ENCODE measurements at regions not wholly inside any gene's neighbourhood (a gene's known extent, or its start where the extent isn't known, plus 50 kb on each side); places are given as distances from the start of the nearest gene placed in this dataset.

DNA sequence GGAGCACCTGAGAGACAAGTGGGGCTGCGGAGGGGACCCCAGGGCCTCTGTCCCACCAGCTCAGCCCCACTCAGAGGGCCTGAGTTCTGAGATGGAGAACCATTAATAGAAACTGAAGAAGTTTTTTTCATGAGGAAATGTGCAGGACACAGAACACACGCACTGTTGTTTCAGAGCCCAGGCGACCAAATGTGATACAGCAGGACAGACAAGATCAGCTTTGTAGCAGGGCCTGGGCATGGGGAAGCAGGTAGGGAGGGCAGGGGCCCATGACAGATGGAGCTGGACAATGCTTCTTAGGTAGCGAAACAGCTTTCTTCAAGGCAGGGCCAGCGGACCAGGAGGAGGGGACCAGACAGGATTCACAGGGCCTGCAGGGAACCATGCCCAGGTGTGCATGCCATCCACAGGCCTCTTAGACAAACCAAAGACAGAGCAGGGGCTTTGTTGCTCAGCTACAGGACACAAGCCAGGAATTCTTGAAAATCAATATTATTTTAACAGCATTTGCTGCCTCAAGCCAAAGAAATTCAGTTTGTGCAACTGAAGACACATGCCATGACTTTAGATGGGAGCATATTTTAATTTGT, 252.8 kb upstream of the GYPC start:
- no peak for DNase-seq (ENCODE audit: low read depth)

DNA sequence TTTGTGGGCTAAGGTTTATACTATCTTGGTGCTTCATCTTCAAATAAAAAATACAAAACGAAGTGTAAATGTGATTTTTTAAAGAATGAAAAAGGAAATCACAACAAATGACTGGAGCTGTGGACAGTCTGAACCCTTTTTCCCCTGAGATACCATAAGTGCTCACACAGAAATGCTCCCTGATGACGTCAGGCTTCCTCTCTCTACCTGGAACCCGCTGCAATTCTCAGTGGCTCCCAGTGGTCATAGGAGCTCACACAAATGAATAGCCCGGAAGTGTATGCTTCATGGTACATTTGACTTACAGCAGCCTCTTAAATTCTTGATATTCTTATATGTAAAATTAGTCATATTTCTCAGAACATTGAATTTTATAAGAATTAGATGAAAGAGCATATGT, 249.7 kb upstream of the GYPC start:
- DNase-seq (ENCODE audit: low read depth) = no peak

DNA sequence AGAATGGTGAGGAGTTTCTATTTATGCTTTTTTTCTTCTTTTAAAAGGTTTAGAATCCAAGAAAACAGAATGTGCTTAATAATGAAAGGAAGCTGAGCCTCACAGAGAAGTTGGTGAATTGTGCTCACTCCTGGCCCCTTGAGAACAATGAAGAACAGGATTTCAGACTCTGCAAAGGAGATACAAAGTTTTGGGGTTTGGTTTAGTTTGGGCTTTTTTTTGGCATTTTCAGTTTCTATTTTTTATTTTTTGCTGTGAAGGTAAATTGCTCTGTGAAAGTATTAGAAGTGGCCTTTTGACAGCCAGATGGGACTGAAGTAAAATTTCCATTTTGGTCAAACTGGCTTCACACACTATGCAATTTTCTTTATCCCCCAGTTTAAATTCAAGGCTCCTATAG, 247.3 kb upstream of the GYPC start:
- no peak for DNase-seq (ENCODE audit: low read depth)

DNA sequence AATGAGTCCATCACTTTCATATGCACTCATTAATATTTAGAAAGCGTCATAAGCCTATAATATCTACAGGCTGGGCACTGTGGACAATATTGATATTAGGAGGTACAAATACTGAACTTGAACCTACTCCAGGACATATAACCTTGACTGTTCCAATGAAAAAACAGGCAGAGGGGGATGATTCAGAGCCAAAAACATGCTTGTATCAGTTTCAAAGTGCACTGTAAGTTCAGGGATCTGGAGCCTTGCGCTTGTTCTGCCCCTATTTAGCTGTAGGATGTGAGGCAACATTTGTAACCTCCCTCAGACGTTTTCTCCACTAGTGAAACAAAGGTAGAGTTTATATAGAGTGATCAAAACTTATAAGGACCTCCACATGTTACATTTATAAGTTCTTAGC, 246.1 kb upstream of the GYPC start:
- no peak for DNase-seq (ENCODE audit: low read depth)

DNA sequence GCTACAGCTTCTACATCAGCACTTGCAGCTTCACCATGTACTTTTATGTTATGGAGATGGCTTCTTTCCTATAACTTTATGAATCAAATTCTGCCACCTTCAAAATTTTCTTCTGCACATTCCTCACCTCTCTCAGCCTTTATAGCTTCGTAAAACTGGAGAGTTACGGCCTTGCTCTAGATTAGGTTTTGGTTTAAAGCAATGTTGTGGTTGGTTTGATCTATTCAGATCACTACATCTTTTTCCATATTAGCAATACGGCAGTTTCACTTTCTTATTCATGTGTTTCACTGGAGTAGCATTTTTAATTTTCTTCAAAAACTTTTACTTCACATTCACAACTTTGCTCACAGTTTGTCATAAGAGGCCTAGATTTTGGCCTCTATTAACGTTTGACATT, 242.9 kb upstream of the GYPC start:
- DNase-seq (ENCODE audit: low read depth) = no peak

DNA sequence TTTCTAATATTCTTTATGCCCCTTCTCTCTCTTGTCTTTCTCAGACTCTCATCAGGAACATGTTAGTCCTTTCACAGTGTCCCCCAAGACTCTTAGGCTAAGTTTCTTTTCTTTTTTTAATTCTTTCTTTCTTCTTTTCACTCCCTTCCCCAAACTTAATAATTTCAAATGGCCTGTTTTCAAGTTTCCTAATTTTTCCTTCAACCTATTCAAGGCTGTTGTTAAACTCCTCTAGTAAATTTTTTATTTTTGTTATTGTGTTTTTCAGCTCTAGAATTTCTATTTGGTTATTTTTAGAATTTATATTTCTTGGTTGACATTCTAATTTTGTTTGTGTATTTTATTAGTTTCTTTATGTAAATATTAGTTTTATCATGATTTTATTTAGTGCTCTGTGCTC, 236.6 kb upstream of the GYPC start:
- DNase-seq (ENCODE audit: low read depth) = no peak

DNA sequence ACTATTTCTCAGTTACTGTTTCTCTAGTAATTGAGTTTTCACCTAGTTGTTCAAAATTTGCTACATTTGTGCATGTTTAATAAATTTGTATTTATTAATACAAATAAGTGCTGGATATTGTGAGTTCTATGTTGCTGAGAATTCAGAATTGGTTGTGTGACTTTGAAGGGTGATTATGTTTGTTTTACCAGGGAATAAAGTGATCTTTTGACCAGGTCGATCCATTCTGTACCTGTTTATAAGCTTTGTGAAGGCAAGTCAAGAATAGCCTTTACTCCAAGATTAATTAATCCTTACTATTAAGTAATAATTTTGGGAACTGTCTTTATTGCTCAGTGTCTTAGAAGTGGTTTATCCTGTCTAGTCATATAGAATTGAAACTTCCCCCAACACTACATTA, 230.0 kb upstream of the GYPC start:
- DNase-seq (ENCODE audit: low read depth) = no peak

DNA sequence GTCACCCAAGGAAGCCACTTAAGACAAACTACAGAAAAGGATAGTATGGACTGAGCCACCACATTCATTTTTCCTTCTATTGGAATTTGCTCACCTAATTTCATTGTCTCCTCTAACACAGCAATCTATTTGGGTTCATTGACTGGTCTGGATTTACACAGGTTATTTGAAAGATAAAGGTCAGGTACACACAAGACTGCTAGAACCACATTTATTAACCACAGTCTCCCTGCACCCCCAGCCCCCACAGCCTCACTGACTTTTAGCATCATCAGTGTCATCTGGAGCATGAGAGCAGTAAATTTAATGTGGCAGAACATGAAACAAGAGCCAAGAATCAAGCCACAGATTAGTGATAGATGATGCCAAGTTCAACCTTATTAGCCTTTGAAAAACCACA, 226.9 kb upstream of the GYPC start:
- no peak for DNase-seq (ENCODE audit: low read depth)

DNA sequence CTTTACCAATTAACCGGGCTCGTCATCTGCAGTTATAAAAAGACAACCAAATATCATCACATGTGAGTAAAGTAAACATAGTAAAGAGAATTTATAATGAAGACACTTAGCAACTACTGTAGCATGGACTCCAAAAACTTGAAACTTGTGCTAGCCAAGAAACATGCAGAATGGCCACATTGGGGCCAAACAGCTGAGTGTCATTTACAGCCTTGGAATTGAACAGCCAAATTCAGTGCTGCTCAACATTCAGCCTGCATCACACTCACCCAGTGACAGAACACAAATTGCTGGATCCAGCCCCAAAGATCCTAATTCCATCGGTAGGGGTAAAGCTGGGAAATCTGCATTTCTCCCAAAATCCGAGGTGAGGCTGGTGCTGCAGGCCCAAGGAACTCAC, 224.8 kb upstream of the GYPC start:
- DNase-seq (ENCODE audit: low read depth) = no peak

DNA sequence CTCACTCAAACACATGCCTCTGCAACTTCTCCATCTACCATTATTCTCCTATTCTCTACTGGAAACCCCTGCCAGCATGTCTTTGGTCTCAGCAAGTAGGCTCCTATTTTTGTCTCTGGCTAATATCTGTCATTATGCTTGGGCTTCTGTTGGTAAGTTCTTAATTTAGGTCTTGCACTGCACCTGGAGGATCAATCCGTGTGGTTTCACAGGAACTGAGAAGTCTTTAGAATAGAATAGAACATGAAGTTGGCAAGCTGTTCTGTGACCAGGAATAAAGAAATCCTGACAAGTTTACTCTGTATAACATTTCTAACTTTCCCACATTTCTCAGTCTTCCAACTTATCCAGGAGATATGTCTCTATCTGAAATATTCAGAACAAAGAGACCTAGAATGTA, 219.5 kb upstream of the GYPC start:
- no peak for DNase-seq (ENCODE audit: low read depth)

DNA sequence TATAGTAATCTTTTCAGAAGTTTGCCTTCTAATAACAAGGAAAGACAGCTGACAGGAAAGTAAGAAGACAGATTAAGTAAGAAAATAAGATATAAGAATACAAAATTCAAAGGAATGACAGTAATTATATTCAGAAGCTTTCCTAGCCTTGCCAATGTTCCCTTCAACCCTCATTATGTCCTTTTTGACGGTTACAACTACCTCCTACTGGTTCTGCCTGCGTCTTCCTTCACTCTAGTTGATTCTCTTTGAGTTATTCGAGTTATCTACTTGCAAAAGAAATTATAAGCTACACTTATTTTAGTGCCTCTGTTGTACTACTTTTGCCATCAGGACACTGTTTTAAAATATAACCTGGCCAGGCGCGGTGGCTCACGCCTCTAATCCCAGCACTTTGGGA, 218.9 kb upstream of the GYPC start:
- DNase-seq (ENCODE audit: low read depth) = no peak

DNA sequence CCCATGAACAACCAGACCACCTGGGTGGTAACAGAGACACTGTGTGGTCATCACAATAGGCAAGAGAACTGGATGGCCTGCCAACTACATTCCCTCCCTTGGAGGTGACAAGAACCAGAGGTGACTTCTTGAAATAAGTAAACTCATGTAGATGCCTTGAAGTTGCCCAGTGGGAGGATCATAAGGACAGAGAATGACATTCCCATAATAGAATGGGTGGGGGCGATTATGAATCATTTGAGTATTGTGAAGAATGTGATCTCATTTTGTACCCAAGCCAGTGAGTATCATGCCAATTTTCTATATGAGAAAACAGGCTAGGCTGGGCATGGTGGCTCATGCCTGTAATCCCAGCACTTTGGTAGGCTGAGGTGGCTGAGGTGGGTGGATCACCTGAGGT, 211.4 kb upstream of the GYPC start:
- no peak for DNase-seq (ENCODE audit: low read depth)

DNA sequence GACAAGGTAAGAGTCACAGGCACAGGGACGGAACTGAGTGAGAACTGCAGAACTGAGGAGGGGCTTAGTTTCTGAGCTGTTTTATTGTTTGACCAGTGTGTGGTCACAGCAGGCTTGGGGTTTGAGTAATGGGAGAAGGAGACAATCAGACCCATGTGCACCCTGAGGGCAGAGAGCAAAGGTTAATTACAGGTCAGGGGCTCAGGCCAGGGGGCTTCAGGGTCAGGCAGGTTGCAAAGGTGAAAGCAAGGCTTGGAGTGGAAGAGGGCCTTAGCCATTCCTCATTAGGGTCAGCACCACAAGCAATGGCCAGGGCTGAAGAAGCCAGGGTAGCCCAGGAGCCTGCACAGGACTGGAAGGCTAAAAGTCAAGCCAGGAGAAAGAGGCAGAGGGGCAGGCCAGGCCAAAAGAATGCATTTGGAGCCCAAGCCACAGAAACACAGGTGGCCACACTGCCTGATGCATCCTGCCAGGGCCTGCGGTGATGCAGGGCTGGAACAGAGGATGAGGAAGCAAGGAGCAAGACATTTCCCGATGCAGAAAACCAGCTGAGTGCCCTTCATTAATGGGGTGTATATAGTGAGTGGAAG, 209.8 kb upstream of the GYPC start:
- no peak for DNase-seq (ENCODE audit: low read depth)

DNA sequence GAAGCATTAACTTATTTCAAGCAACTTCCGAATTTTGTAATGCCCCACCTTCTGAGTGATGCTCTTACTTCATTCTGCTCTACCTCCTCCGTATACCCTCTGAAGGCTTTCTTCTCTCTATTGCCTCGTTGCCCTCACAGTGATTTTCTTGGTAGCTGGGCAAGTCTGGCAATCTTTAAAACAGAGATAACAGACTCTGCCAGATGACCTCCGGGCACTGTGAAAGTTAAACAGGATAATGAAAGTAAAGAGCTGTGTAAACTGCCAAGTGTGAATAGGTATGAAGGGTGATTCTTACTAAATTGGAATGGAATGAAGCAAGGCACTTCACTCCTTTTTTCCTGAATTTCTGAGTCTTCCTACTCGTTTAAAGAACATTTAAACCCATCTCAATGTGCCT, 207.3 kb upstream of the GYPC start:
- DNase-seq (ENCODE audit: low read depth) = no peak

DNA sequence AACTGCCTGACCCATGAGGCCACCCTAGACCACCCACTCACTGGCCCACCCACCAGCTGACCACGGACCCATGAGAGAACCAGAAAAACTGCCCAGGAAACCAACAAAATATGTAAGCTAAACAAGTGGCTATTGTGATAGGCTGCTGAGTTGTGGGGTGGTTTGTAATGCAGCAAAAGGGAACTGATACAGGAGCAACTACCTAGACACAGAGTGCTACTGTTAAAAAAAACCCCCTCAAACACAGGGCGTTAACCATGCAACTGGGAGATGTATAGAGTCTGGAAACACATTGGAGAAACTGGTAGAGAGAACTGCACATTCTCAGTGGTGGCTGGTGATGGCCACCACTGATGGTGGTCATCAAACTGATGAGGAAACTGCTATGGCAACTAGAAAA, 206.3 kb upstream of the GYPC start:
- no peak for DNase-seq (ENCODE audit: low read depth)

DNA sequence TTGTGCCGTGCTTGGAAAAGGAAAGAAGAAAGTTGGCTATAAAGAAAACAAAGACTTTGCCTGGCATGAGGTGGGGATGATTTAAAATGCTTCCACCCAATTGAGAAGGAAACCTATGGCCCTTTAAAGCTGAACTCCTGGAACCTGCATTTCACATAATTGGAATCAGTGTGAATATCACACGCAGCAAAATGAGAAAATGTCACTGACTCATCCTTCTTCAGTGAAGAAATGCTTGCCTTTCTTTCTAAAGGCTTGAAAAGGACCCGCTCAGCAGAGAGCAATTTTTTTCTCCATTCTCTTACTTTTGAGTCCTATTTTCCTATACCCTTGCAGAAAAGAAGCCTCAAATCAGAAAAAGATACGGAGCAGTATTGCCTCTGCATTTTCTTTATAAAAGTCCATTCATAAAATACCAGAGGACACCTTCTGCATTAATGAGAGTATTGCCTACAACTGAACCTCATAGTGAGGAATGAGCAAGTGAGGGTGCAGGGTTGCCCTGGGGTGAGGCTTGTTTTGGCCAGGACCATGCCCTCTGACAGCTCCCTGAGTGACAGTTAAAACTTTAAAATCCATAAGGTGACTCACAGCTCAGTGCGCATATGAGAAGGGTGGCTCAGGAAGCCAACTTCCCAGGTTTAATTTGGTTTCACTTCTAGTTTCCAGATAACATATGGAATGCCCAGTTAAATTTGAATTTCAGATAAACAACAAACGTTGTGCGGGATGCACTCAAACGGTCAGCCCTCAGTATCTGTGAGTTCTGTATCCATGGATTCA, 191.9 kb upstream of the GYPC start:
- DNase-seq (ENCODE audit: low read depth) = no peak

DNA sequence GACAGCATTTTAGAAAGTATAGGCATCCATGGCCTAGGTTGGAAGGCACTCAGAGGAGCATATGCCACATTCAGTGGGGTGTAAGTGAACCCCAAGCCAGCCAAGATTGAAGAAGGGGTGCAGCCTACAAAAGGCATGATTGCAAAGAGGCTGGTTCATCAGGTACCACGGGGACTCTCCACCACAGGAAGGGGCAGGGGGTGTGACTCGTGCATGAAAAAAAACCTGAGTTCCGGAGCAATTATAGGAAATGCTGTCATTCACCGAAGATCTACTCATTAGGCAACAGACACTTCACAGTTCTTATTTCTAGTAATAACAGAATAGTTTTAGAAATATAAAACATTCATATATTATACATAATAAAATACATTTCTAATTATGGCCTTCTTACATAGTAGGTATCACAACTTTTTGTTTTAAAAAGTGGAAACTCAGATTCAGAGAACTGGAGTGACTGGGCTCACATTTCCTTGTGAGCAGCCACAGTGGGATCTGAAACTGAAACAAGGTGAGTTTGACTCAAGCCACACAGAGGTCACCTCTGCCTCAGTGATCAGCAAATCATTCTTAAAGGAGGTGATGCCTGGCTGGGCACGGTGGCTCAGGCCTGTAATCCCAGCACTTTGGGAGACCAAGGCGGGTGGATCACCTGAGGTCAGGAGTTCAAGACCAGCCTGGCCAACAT, 188.4 kb upstream of the GYPC start:
- no peak for DNase-seq (ENCODE audit: low read depth)

DNA sequence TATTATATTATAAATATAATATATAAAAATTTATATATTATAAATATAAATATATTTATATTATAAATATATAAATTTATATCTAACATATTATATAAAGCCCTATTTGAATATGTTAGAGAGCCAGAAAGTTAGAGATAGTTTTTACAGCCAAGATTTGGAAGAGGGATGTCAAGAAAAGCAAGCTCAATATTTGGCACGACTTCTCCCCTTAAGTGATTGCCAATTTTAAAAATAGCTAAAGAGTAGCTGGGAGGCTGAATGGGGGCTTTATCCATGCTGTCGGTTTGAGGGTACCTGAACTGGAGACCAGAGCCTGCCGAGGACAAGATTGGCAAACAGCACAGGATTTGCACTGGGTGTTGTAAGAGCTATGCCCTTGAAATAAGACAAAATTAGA, 180.9 kb upstream of the GYPC start:
- no peak for DNase-seq (ENCODE audit: low read depth)

DNA sequence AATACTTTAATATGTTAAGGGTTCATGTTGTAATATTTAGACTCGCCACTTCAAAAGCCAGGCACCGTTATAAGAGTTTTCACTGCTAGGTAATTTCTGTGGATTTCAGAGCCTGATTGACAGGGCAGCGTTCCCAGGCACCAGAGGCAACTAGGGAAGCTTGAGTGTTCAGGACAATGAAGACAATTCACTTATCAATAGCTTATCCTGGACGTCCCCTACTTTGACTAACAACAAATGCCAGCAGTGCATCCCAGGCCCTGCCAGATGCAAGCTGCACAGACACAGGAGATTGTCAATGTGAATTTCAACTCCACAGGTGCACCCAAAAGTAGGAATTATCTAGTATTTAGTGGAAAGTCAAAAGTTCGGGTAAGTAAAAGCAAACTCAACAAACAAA, 179.3 kb upstream of the GYPC start:
- no peak for DNase-seq (ENCODE audit: low read depth)

DNA sequence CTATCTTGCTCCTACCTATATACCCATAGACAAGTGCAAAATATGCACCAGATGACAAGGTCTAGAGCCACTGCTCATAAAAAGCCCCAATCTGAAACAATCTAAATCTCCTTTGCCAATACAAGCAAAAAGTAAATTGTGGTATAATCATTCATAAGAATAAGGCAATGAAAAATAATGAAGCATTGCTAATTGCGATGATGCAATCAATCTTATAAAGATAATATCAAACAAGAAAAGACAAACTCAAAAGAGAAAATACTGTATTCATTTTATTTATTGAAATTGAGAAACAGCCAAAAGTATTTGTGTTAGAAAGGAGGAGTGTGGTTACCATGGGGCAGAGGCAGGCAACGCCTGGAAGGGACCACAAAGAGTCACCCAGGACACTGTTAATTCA, 175.9 kb upstream of the GYPC start:
- no peak for DNase-seq (ENCODE audit: low read depth)

DNA sequence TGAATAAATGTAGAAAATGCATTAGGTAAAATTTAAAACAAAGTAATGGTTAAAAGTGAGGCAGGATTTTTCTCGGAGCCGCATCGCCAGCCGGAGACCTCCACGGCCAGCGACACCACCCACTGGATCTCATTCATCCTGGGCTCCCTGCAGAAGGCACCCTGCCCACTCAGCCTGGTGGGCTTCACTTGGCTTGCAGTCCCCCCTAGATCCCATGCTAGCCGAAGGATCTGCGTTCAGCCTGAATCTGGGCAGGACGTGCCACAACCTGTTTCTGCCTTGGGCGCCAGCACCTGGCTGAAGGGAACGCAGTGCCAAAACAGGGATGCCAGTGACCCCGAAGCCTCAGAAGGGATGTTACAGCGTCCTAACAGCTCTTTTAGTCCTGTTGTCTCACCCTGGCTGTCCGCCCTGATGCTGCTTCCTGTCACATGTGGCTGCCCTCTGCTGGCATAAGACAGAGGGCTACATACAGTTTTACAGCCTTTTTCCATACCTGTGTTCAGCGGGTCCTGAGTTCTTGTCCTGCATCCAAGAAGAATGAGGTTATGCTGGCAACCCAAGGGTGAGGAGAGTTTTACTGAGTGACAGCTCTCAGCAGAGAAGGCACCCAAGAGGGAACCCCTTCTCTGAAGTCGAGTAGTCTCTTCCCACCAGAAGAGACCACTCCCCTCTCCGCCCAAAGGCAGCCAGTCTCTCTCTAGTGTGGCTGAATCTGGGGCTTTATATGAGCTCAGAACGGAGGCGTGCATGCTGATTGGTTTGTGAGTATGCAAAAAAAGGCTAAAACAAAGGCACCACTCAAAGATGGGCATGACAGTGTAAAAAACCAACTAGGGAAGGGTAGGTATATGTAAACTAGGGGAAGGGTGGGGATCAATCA, 173.1 kb upstream of the GYPC start:
- no peak for DNase-seq (ENCODE audit: low read depth)

DNA sequence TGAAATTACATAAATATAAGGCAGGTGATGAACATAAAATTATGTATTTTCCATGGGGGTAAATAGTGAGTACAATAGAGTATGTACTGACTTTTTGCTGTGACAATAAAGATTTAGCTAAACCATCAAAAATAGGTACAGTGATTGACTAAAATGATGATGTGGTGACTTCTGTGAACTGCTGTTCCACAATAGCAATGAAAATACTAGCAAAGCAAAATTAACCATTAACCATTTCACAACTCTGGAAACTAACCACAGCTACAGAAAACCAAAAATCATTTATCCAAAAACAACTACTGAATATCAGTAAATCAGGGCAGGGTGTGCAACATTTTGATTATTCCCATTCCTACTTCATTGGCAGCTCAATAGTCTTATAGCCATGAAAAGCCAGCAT, 161.4 kb upstream of the GYPC start:
- DNase-seq (ENCODE audit: low read depth) = no peak
